Adrenal gland (tissue), 9 donors: ENCODE measurements at regions not wholly inside any gene's neighbourhood (a gene's known extent, or its start where the extent isn't known, plus 50 kb on each side); places are given as distances from the start of the nearest gene placed in this dataset.

Experiments
- DNase-seq, 7 donors: peaks; one replicate each; pipeline ENCODE4 v3.0.0-alpha.2; 2019 to 2020
- H3K27ac ChIP-seq, 5 donors: fragments of 200-600 bp; sonication (generic) in 4 of 5; 1 replicate in 3 of 5; 2 replicates in 2 of 5; pipeline versions ENCODE4 v1.5.1 to v1.8.0; 2016 to 2020; ENCODE audit warnings: mild to moderate bottlenecking in 1 of 5
- H3K27me3 ChIP-seq: fragments of 200-600 bp; 2 replicates; pipeline ENCODE4 v1.8.0; 2021
- H3K36me3 ChIP-seq, 2 donors: fragments of 200-600 bp; replicated peaks in 1 of 2; 1 replicate in 1 of 2; 2 replicates in 1 of 2; pipeline versions ENCODE4 v1.5.1 to v1.8.0; 2018 to 2022
- H3K4me1 ChIP-seq, 2 donors: fragments of 200-600 bp; replicated peaks in 1 of 2; 1 replicate in 1 of 2; 2 replicates in 1 of 2; pipeline versions ENCODE4 v1.5.1 to v1.8.0; 2018 to 2021
- H3K4me3 ChIP-seq, 4 donors: fragments of 200-600 bp; sonication (generic) in 3 of 4; one replicate each; pipeline ENCODE4 v1.5.1; 2016 to 2018
- H3K9me3 ChIP-seq, 3 donors: fragments of 200-600 bp; sonication (generic) in 1 of 3; replicated peaks in 1 of 3; 1 replicate in 2 of 3; 2 replicates in 1 of 3; pipeline versions ENCODE4 v1.5.1 to v1.8.0; 2016 to 2021
- POLR2A ChIP-seq, 2 donors: fragments of 450-650 bp; IDR thresholded peaks; one replicate each; pipeline ENCODE4 v1.6.1; 2017; ENCODE audit warnings: antibody characterized with exemption in 2 of 2, mild to moderate bottlenecking in 2 of 2, moderate library complexity in 1 of 2
- WGBS, 4 donors: extraction: QIAGEN DNeasy Blood & Tissue Kit in 2 of 4; methylation state at CpG; one replicate each; pipeline versions ENCODE4 v1.1.5 to v1.1.7; 2013 to 2017; 5-methylcytosine and 5-hydroxymethylcytosine counted together
- intact Hi-C, 2 donors: fragments of 100-400 bp; cut with DNase I; formaldehyde crosslinking; loops; one replicate each; pipeline versions ENCODE4 v1.14.1 to v1.15.0; 2022 to 2023
- TF ChIP-seq, protein P1 (sequence below), 6 experiments: fragments of 450-650 bp in 4 of 6; fragments of 200-600 bp in 2 of 6; sonication (generic) in 1 of 6; IDR thresholded peaks; 1 replicate in 5 of 6; 2 replicates in 1 of 6; pipeline versions ENCODE4 v1.5.1 to v1.8.0; 2016 to 2021; ENCODE audit warnings: antibody characterized with exemption in 6 of 6, mild to moderate bottlenecking in 2 of 6, moderate library complexity in 1 of 6
- donor health status: healthy with polysubstance abuse.
- donor health status: Bipolar disorder and iron deficiency.
- donor health status: DM: yes; HTN: yes; CAD: no.
- donor health status: DM: no; HTN: no; CAD: no.
- donor health status: DM: no; HTN: no; CAD: no.

DNA sequence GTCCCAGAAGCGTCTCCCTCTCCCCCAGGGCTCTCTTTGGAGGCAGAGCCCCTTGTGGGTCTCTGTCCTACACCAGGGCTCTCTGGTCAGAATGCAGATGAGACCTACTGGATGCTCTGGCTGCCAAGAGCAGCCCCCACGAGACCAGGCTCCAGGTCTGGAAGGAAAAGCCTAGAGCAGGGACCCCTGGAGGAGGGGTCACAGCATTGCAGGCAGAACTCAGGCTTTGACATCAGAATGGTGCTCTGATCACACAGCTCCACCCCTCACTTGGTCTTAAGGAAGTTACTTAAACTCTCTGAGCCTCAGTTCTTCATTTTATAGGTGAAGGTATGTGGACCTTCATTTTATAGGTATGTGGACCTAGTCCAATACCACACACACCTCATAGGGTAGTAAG, 83.1 kb downstream of the ARL6IP4 start:
- H3K4me1 ChIP-seq, result peaks cover 41 to 70% of the 10 kb centered on the region in 2 donors
- 40 to 60% (median 54%) methylated on average over 1 to 2 of the region's 2 CpGs for WGBS, 4 donors
- TF ChIP-seq POLR2A (IDR thresholded peaks at IDR 0.05), result no peak
- TF ChIP-seq, protein P1, sequence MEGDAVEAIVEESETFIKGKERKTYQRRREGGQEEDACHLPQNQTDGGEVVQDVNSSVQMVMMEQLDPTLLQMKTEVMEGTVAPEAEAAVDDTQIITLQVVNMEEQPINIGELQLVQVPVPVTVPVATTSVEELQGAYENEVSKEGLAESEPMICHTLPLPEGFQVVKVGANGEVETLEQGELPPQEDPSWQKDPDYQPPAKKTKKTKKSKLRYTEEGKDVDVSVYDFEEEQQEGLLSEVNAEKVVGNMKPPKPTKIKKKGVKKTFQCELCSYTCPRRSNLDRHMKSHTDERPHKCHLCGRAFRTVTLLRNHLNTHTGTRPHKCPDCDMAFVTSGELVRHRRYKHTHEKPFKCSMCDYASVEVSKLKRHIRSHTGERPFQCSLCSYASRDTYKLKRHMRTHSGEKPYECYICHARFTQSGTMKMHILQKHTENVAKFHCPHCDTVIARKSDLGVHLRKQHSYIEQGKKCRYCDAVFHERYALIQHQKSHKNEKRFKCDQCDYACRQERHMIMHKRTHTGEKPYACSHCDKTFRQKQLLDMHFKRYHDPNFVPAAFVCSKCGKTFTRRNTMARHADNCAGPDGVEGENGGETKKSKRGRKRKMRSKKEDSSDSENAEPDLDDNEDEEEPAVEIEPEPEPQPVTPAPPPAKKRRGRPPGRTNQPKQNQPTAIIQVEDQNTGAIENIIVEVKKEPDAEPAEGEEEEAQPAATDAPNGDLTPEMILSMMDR (IDR thresholded peaks at IDR 0.05), result peak in 1 of 6 experiments; percentile 14
- no peak overlapping the region for H3K4me3 ChIP-seq
- peak overlapping the region; percentile 84 to 95 (median 91) for H3K27ac ChIP-seq
- DNase-seq, result no peak
- H3K36me3 ChIP-seq, result no peaks in the 10 kb centered on the region
- no peaks in the 10 kb centered on the region for H3K9me3 ChIP-seq
- H3K27me3 ChIP-seq, result no peaks in the 10 kb centered on the region
- intact Hi-C loops, result no loop called here

- Histone ChIP-seq H3K4me3 (no peak overlapping the region), H3K27ac (peak overlapping the region; percentile 84 to 95 (median 91)), H3K4me1 (peaks cover 41 to 72% of the 10 kb centered on the region in 2 donors), H3K27me3 (no peaks in the 10 kb centered on the region), H3K9me3 (no peaks in the 10 kb centered on the region), H3K36me3 (no peaks in the 10 kb centered on the region)
- TF ChIP-seq POLR2A (IDR thresholded peaks at IDR 0.05), result peak in 1 of 2 donors; percentile 80
- TF ChIP-seq, protein P1 (IDR thresholded peaks at IDR 0.05), result no peak
- intact Hi-C loops, result no loop called here
- WGBS, 4 donors, result 10 to 30% (median 26%) methylated on average over 2 to 9 of the region's 9 CpGs
- DNase-seq, result peak; percentile 75 to 94 (median 90)
Measured at GRCh38 chr12:123062681-123063486, 82.4 kb downstream of the ARL6IP4 start.

GRCh38 chr12:123061441-123062205, 81.1 kb downstream of the ARL6IP4 start:
- intact Hi-C loops, result no loop called here
- Histone ChIP-seq H3K4me1 (peaks cover 41 to 76% of the 10 kb centered on the region in 2 donors), H3K9me3 (no peaks in the 10 kb centered on the region), H3K4me3 (no peak overlapping the region), H3K27me3 (no peaks in the 10 kb centered on the region), H3K36me3 (no peaks in the 10 kb centered on the region), H3K27ac (peak overlapping the region in 3 of 5 donors; percentile 91 to 95 (median 93))
- TF ChIP-seq, protein P1 (IDR thresholded peaks at IDR 0.05), result no peak
- no peak for TF ChIP-seq POLR2A (IDR thresholded peaks at IDR 0.05)
- DNase-seq, result no peak
- WGBS, 4 donors, result 92 to 97% (median 94%) methylated on average over 9 of the region's 9 CpGs

DNA sequence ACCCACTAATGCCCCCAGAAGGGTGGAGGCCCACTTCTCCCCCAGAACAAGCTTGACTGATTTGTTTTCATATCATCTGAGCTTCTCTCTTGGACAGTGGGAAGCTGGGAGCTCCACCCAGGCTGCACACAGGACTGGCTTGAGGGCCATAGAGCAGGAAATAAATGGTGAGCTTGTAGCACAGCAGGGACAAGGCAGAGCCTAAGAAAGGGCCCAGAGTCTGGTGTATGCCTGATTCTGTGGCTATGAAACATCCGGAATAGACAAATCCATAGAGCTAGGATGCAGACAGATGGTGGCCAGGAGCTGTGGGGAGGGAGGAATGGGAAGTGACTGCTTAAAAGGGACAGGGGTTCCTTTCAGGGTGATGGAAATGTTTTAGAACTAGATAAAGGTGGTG, 79.0 kb downstream of the ARL6IP4 start:
- intact Hi-C loops, result no loop called here
- Histone ChIP-seq H3K4me1 (peaks cover 45 to 73% of the 10 kb centered on the region in 2 donors), H3K4me3 (no peak overlapping the region), H3K36me3 (no peaks in the 10 kb centered on the region), H3K27me3 (no peaks in the 10 kb centered on the region), H3K9me3 (no peaks in the 10 kb centered on the region), H3K27ac (peak overlapping the region in 4 of 5 donors; percentile 20 to 70 (median 50))
- TF ChIP-seq POLR2A (IDR thresholded peaks at IDR 0.05), result no peak
- TF ChIP-seq, protein P1 (IDR thresholded peaks at IDR 0.05), result no peak
- 42 to 79% (median 56%) methylated on average over 1 of the region's 1 CpG for WGBS, 4 donors
- no peak for DNase-seq
